Inflammatory macrophage treated with lipopolysaccharide for 1 hour (primary cell): ENCODE measurements at regions not wholly inside any gene's neighbourhood (a gene's known extent, or its start where the extent isn't known, plus 50 kb on each side); places are given as distances from the start of the nearest gene placed in this dataset.

Experiments
- DNase-seq, 2 donors: peaks; one replicate each; pipeline ENCODE4 v3.0.0-alpha.2; 2020 to 2022

GRCh38 chr13:109500146-109500773 is 286.1 kb downstream of the IRS2 start:
- no peak for DNase-seq

GRCh38 chr13:109497917-109498316 is 288.5 kb downstream of the IRS2 start:
- no peak for DNase-seq

GRCh38 chr13:109496216-109496615 is 290.2 kb downstream of the IRS2 start:
- DNase-seq = no peak

GRCh38 chr13:109494925-109495369 is 291.4 kb downstream of the IRS2 start:
- DNase-seq = no peak

- no peak for DNase-seq
These were observed 301.1 kb downstream of the IRS2 start for GRCh38 chr13:109485136-109485794.

GRCh38 chr13:109483284-109483683 is 303.1 kb downstream of the IRS2 start:
- peak in 1 of 2 donors; percentile 11 for DNase-seq

- DNase-seq = peak; percentile 25 to 53
These were observed 305.3 kb downstream of the IRS2 start for GRCh38 chr13:109481040-109481439.

GRCh38 chr13:109480011-109480955 is 306.1 kb downstream of the IRS2 start:
- peak; percentile 71 to 83 for DNase-seq

- DNase-seq = no peak
These were observed 306.8 kb downstream of the IRS2 start for GRCh38 chr13:109479534-109479933.

- no peak for DNase-seq
These were observed 310.4 kb downstream of the IRS2 start for GRCh38 chr13:109476001-109476400.

- DNase-seq = no peak
These were observed 318.3 kb downstream of the IRS2 start for GRCh38 chr13:109468123-109468522.

GRCh38 chr13:109465148-109465547 is 321.2 kb downstream of the IRS2 start:
- DNase-seq = no peak

GRCh38 chr13:109454167-109454917 is 332.0 kb downstream of the IRS2 start:
- DNase-seq = peak; percentile 25 to 48

- no peak for DNase-seq
These were observed 334.7 kb downstream of the IRS2 start for GRCh38 chr13:109451726-109452125.

GRCh38 chr13:109448629-109449028 is 337.8 kb downstream of the IRS2 start:
- no peak for DNase-seq

- DNase-seq = no peak
These were observed 338.7 kb downstream of the IRS2 start for GRCh38 chr13:109447667-109448066.

GRCh38 chr13:109440320-109440719 is 346.1 kb downstream of the IRS2 start:
- DNase-seq = no peak

GRCh38 chr13:109439813-109440212 is 346.6 kb downstream of the IRS2 start:
- DNase-seq = no peak

- no peak for DNase-seq
These were observed 349.5 kb downstream of the IRS2 start for GRCh38 chr13:109436841-109437240.

- no peak for DNase-seq
These were observed 350.2 kb downstream of the IRS2 start for GRCh38 chr13:109436055-109436622.

GRCh38 chr13:109431217-109431616 is 355.2 kb downstream of the IRS2 start:
- no peak for DNase-seq

GRCh38 chr13:109428146-109428545 is 358.2 kb downstream of the IRS2 start:
- no peak for DNase-seq
